Vagina (tissue), 2 donors: ENCODE measurements at regions not wholly inside any gene's neighbourhood (a gene's known extent, or its start where the extent isn't known, plus 50 kb on each side); places are given as distances from the start of the nearest gene placed in this dataset.

ENCODE experiments used
- DNase-seq, 2 donors: peaks; one replicate each; pipeline ENCODE4 v3.0.0-alpha.2; 2017; ENCODE audit errors: extremely low spot score in 2 of 2
- H3K27ac ChIP-seq: fragments of 200-600 bp; sonication (generic); one replicate; pipeline ENCODE4 v1.5.1; 2019
- H3K27me3 ChIP-seq: fragments of 200-600 bp; sonication (generic); one replicate; pipeline ENCODE4 v1.5.1; 2019
- H3K36me3 ChIP-seq, 2 donors: fragments of 200-600 bp; sonication (generic); one replicate each; pipeline ENCODE4 v1.5.1; 2017 to 2019
- H3K4me1 ChIP-seq: fragments of 200-600 bp; sonication (generic); one replicate; pipeline ENCODE4 v1.5.1; 2019
- H3K4me3 ChIP-seq, 2 donors: fragments of 200-600 bp; sonication (generic); 1 replicate in 1 of 2; 2 replicates in 1 of 2; pipeline ENCODE4 v1.5.1; 2016 to 2019
- H3K9me3 ChIP-seq: fragments of 200-600 bp; sonication (generic); one replicate; pipeline ENCODE4 v1.5.1; 2019
- POLR2A ChIP-seq, 2 donors: fragments of 450-650 bp; IDR thresholded peaks; one replicate each; pipeline ENCODE4 v1.6.1; 2017; ENCODE audit warnings: antibody characterized with exemption in 2 of 2, mild to moderate bottlenecking in 2 of 2, moderate library complexity in 2 of 2
- POLR2AphosphoS5 ChIP-seq, 2 donors: sonication (generic); formaldehyde crosslinking; IDR thresholded peaks; one replicate each; pipeline ENCODE4 v1.9.0; 2017; ENCODE audit warnings: antibody characterized with exemption in 2 of 2, mild to moderate bottlenecking in 2 of 2, low read depth in 1 of 2; ENCODE audit not compliant: insufficient read depth in 1 of 2
- intact Hi-C: fragments of 100-400 bp; cut with DNase I; formaldehyde crosslinking; loops from one replicate; pipeline ENCODE4 v1.15.1; 2023
- TF ChIP-seq, protein P1 (sequence below), 3 experiments: fragments of 450-650 bp in 2 of 3; fragments of 200-600 bp in 1 of 3; sonication (generic) in 1 of 3; IDR thresholded peaks; one replicate each; pipeline ENCODE4 v1.5.1; 2017 to 2019; ENCODE audit warnings: antibody characterized with exemption in 3 of 3, mild to moderate bottlenecking in 2 of 3, moderate library complexity in 2 of 3

DNA sequence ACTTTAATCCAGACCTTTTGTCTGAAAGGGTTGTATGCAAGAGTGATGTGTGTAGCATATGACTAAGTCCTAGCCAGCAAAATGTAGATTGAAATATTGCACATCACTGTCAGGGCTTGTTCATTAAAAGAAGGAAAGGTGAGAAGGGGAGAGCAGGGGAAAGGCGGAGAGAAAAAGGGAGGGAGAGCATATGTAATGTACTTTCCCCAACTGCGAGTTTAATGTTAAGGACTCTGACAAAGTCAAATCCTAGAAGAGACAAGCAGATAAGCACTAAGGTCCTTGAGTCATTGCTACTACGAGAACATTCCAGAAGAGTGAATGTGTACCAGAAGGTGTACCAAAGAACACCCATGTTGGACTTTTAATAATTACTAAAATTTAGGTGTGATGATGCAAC is 1336.7 kb downstream of the NSUN3 start:
- Histone ChIP-seq H3K27ac (no peak overlapping the region), H3K4me1 (no peaks in the 10 kb centered on the region), H3K9me3 (no peaks in the 10 kb centered on the region), H3K27me3 (no peaks in the 10 kb centered on the region), H3K36me3 (no peaks in the 10 kb centered on the region), H3K4me3 (no peak overlapping the region)
- no peak for DNase-seq
- intact Hi-C loops, result no loop called here
- no peak for TF ChIP-seq POLR2A (IDR thresholded peaks at IDR 0.05)
- TF ChIP-seq, protein P1, sequence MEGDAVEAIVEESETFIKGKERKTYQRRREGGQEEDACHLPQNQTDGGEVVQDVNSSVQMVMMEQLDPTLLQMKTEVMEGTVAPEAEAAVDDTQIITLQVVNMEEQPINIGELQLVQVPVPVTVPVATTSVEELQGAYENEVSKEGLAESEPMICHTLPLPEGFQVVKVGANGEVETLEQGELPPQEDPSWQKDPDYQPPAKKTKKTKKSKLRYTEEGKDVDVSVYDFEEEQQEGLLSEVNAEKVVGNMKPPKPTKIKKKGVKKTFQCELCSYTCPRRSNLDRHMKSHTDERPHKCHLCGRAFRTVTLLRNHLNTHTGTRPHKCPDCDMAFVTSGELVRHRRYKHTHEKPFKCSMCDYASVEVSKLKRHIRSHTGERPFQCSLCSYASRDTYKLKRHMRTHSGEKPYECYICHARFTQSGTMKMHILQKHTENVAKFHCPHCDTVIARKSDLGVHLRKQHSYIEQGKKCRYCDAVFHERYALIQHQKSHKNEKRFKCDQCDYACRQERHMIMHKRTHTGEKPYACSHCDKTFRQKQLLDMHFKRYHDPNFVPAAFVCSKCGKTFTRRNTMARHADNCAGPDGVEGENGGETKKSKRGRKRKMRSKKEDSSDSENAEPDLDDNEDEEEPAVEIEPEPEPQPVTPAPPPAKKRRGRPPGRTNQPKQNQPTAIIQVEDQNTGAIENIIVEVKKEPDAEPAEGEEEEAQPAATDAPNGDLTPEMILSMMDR (IDR thresholded peaks at IDR 0.05), result no peak
- TF ChIP-seq POLR2AphosphoS5 (IDR thresholded peaks at IDR 0.05; ENCODE audit: insufficient read depth in 1 of 2, low read depth in 1 of 2), result no peak

DNA sequence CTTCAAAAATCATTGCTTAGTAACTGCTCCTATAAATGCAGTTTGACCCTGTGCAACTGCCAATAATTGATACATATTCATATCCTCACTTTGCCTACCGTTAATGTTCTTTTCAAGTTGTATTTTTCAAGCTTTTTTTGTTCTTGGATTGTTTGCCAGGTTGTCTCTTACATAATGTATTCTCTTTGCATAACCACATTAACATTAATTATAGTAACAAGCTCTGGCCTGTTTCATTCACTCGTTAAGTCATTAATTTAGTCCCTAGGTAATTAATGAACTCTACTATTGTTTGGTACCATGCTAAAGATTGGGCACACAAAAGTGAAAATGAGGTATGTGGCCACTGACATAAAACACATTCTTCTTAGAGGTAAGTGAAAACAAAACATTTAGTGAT is 1338.8 kb downstream of the NSUN3 start:
- no peaks in the 10 kb centered on the region for H3K4me1 ChIP-seq
- H3K27me3 ChIP-seq, result no peaks in the 10 kb centered on the region
- no peak overlapping the region for H3K27ac ChIP-seq
- intact Hi-C loops, result no loop called here
- no peak for TF ChIP-seq POLR2A (IDR thresholded peaks at IDR 0.05)
- no peak for TF ChIP-seq POLR2AphosphoS5 (IDR thresholded peaks at IDR 0.05; ENCODE audit: insufficient read depth in 1 of 2, low read depth in 1 of 2)
- TF ChIP-seq, protein P1 (IDR thresholded peaks at IDR 0.05), result no peak
- no peak for DNase-seq
- H3K9me3 ChIP-seq, result no peaks in the 10 kb centered on the region
- no peaks in the 10 kb centered on the region for H3K36me3 ChIP-seq
- no peak overlapping the region for H3K4me3 ChIP-seq

DNA sequence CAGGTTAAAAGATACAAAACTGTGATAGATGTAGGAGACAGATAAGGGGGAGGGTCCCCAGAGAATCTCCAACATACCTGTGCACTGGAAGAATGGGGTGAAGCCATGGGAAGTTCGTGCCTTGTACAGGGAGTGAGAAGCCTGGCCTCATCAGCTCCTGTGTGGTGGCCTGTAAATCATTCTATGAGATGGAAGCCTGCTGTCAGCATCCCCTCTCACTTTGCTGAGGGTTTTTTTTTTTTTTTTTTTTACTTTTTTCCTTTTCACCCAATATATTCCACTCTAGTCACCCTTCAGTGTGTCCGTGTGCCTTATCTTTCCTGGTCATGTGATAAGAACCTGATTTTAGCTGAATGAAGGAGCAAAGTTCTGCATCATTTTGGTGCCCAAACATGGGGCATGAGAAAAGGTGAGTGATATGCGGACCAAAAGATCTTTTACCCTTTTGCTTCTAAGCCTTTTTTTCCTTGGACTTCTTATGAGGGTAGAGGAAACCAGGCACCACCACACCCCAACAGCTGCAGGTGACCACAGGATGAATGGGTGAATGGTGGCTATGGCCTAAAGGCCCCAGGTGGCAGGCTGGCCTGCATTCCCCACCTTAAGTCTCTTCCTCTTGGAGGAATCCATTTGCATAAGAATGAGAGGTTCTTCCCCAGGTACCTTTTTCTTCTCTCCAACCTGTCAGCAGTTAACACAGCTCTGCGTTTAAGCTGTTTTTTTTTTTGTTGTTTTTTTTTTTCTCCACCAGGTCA is 1345.0 kb downstream of the NSUN3 start:
- no peak overlapping the region for H3K4me3 ChIP-seq
- H3K27me3 ChIP-seq, result no peaks in the 10 kb centered on the region
- no peaks in the 10 kb centered on the region for H3K36me3 ChIP-seq
- H3K9me3 ChIP-seq, result no peaks in the 10 kb centered on the region
- intact Hi-C loops, result no loop called here
- no peaks in the 10 kb centered on the region for H3K4me1 ChIP-seq
- no peak for DNase-seq
- no peak overlapping the region for H3K27ac ChIP-seq
- TF ChIP-seq POLR2AphosphoS5 (IDR thresholded peaks at IDR 0.05; ENCODE audit: insufficient read depth in 1 of 2, low read depth in 1 of 2) (no peak), POLR2A (IDR thresholded peaks at IDR 0.05) (no peak)
- TF ChIP-seq, protein P1 (IDR thresholded peaks at IDR 0.05), result no peak

DNA sequence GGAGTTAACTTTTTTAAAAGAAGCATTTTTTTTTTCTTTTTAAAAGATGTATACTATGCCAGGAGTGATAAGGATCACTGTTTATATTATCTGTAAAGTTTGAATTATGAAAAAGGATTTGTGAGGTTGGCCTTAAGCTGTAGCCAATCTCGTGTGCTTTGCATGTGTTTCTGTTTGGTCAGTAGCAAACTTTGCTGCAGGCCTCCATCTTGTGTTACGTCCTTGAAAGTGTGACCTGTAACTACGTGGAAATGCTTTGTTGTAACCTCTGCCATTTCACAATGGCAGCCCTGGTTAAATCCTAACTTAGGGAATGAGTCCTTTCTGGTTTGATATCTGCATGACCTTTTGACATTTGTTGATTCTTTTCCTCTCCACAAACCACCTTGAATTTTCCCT is 1345.6 kb downstream of the NSUN3 start:
- no peak for TF ChIP-seq POLR2A (IDR thresholded peaks at IDR 0.05)
- TF ChIP-seq, protein P1 (IDR thresholded peaks at IDR 0.05), result no peak
- no peak for TF ChIP-seq POLR2AphosphoS5 (IDR thresholded peaks at IDR 0.05; ENCODE audit: insufficient read depth in 1 of 2, low read depth in 1 of 2)
- H3K9me3 ChIP-seq, result no peaks in the 10 kb centered on the region
- intact Hi-C loops, result no loop called here
- no peak overlapping the region for H3K27ac ChIP-seq
- no peak overlapping the region for H3K4me3 ChIP-seq
- DNase-seq, result no peak
- no peaks in the 10 kb centered on the region for H3K27me3 ChIP-seq
- no peaks in the 10 kb centered on the region for H3K36me3 ChIP-seq
- no peaks in the 10 kb centered on the region for H3K4me1 ChIP-seq

DNA sequence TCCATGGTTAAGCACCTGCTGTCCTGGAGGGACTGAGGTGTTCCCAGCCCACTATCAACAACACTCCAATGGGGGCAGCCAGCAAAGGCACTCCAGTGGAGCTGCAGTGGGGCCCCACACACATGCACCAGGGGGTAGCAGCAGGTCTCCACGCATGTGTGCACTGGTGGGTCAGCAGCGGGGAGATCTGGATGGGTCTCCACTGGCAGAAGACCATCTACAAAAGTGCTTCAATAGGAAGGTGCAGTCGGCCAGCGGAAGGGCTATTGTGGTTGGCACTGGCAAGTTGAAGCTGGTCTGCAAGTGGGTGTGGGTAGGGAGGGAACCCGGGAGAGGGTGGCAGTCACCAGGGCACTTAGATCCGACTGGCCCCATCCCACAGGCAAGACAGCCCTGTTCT is 1355.4 kb downstream of the NSUN3 start:
- intact Hi-C loops, result no loop called here

More for the DNA sequence above, 1355.4 kb downstream of the NSUN3 start:
- Histone ChIP-seq H3K4me1 (no peaks in the 10 kb centered on the region), H3K36me3 (no peaks in the 10 kb centered on the region), H3K9me3 (no peaks in the 10 kb centered on the region), H3K4me3 (no peak overlapping the region), H3K27me3 (no peaks in the 10 kb centered on the region), H3K27ac (no peak overlapping the region)
- TF ChIP-seq POLR2AphosphoS5 (IDR thresholded peaks at IDR 0.05; ENCODE audit: insufficient read depth in 1 of 2, low read depth in 1 of 2) (no peak), POLR2A (IDR thresholded peaks at IDR 0.05) (no peak)
- TF ChIP-seq, protein P1 (IDR thresholded peaks at IDR 0.05), result no peak
- no peak for DNase-seq
